HepG2 (cell line): ENCODE measurements at regions not wholly inside any gene's neighbourhood (a gene's known extent, or its start where the extent isn't known, plus 50 kb on each side); places are given as distances from the start of the nearest gene placed in this dataset.

Source experiments
- AHDC1 ChIP-seq: sonication (generic); formaldehyde crosslinking; IDR thresholded peaks from 2 replicates; pipeline ENCODE4 v1.5.1; 2020; ENCODE audit warnings: mild to moderate bottlenecking, missing genetic modification reagents, borderline replicate concordance
- HNF4A ChIP-seq: sonication (generic); formaldehyde crosslinking; IDR thresholded peaks from 2 replicates; pipeline ENCODE4 v1.4.0; 2020; ENCODE audit warnings: missing genetic modification reagents
- JDP2 ChIP-seq: sonication (generic); formaldehyde crosslinking; IDR thresholded peaks from 2 replicates; pipeline ENCODE4 v1.8.1; 2022; ENCODE audit warnings: missing genetic modification reagents, borderline replicate concordance
- KLF6 ChIP-seq: IDR thresholded peaks from 2 replicates; pipeline ENCODE4 v1.8.0; 2016; ENCODE audit warnings: missing biosample characterization, missing genetic modification reagents
- LBX2 ChIP-seq: sonication (generic); formaldehyde crosslinking; IDR thresholded peaks from 2 replicates; pipeline ENCODE4 v1.5.0; 2020; ENCODE audit warnings: missing genetic modification reagents, mild to moderate bottlenecking, borderline replicate concordance
- NCOR1 ChIP-seq: fragments of 200-600 bp; sonication (generic); IDR thresholded peaks from 2 replicates; pipeline ENCODE4 v1.7.0; 2017; ENCODE audit warnings: antibody characterized with exemption, low read length, borderline replicate concordance
- PAXIP1 ChIP-seq: sonication (generic); formaldehyde crosslinking; conservative IDR thresholded peaks from 2 replicates; pipeline ENCODE4 v1.4.0; 2020; ENCODE audit warnings: mild to moderate bottlenecking, missing genetic modification reagents, moderate library complexity
- PTBP1 ChIP-seq: fragments of 200-400 bp; formaldehyde crosslinking; IDR thresholded peaks from 2 replicates; pipeline ENCODE4 v1.6.1; 2018; ENCODE audit warnings: low read length, low read depth; ENCODE audit not compliant: poor library complexity, severe bottlenecking
- ZNF562 ChIP-seq: sonication (generic); formaldehyde crosslinking; IDR thresholded peaks from 2 replicates; pipeline ENCODE4 v1.8.0; 2022; ENCODE audit warnings: missing genetic modification reagents, borderline replicate concordance
- TF ChIP-seq, protein P1 (sequence below): sonication (generic); formaldehyde crosslinking; IDR thresholded peaks from 2 replicates; pipeline ENCODE4 v1.5.0; 2020; ENCODE audit warnings: mild to moderate bottlenecking, missing genetic modification reagents, borderline replicate concordance
- TF ChIP-seq, protein P2 (sequence below): sonication (generic); formaldehyde crosslinking; conservative IDR thresholded peaks from 2 replicates; pipeline ENCODE4 v1.8.0; 2022; ENCODE audit warnings: low read depth, missing genetic modification reagents

DNA sequence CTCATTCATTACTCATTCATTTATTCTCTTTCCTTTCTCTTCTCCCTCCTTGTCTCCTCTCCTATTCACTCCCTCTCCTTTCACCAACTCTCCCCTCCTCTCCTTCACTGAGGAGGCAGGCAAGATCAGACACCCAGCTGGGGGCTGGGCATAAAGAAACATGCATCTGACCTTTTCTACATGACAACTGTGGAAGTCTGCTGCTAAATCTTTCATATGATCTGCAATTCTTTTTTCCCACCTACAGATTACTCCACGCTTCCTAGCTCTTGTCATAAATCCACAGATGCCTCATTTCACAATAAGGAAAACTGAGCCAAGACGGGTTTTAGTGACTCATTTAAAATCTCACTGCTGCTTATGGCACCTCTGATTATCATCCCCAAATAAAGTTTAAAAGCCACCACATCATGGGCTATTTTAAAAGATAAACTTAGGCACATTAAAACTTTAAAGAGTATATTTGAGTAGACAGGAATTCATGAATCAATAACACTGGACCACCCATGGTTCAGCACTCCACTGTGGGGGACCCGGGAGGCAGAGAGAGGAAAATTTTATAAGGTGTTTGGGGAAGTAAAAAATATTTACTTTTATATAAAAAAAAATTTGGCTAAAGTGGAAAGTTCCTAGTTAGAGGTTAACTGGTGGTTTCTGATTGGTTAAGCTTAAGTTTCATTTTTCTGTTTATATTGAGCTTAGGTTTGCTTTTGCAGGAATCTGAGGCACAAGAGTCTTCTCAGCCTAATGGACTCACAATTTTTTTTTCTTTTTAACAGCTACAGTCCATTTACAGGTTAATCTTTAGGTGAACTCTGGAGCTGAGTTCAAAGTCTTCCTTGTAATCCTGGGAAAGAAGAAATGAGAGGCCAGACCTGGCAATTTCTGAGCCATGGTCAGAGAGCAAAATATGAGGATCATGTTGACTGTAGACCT lies 55.8 kb upstream of the DNAH14 start (continued):
- TF ChIP-seq, protein P1, sequence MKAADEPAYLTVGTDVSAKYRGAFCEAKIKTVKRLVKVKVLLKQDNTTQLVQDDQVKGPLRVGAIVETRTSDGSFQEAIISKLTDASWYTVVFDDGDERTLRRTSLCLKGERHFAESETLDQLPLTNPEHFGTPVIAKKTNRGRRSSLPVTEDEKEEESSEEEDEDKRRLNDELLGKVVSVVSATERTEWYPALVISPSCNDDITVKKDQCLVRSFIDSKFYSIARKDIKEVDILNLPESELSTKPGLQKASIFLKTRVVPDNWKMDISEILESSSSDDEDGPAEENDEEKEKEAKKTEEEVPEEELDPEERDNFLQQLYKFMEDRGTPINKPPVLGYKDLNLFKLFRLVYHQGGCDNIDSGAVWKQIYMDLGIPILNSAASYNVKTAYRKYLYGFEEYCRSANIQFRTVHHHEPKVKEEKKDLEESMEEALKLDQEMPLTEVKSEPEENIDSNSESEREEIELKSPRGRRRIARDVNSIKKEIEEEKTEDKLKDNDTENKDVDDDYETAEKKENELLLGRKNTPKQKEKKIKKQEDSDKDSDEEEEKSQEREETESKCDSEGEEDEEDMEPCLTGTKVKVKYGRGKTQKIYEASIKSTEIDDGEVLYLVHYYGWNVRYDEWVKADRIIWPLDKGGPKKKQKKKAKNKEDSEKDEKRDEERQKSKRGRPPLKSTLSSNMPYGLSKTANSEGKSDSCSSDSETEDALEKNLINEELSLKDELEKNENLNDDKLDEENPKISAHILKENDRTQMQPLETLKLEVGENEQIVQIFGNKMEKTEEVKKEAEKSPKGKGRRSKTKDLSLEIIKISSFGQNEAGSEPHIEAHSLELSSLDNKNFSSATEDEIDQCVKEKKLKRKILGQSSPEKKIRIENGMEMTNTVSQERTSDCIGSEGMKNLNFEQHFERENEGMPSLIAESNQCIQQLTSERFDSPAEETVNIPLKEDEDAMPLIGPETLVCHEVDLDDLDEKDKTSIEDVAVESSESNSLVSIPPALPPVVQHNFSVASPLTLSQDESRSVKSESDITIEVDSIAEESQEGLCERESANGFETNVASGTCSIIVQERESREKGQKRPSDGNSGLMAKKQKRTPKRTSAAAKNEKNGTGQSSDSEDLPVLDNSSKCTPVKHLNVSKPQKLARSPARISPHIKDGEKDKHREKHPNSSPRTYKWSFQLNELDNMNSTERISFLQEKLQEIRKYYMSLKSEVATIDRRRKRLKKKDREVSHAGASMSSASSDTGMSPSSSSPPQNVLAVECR = no peak
- TF ChIP-seq AHDC1 (peak; percentile 44; the same call in 1 of the 2 replicates), PAXIP1 (CRISPR knock-in tag) (peak; percentile 54; the same call in 1 of the 2 replicates), PTBP1 (no peak), LBX2 (CRISPR knock-in tag) (no peak), HNF4A (CRISPR knock-in tag) (peak; percentile 84), NCOR1 (peak; percentile 86), ZNF562 (CRISPR knock-in tag) (no peak), JDP2 (CRISPR knock-in tag) (no peak), KLF6 (CRISPR knock-in tag) (no peak)
- TF ChIP-seq, protein P2, sequence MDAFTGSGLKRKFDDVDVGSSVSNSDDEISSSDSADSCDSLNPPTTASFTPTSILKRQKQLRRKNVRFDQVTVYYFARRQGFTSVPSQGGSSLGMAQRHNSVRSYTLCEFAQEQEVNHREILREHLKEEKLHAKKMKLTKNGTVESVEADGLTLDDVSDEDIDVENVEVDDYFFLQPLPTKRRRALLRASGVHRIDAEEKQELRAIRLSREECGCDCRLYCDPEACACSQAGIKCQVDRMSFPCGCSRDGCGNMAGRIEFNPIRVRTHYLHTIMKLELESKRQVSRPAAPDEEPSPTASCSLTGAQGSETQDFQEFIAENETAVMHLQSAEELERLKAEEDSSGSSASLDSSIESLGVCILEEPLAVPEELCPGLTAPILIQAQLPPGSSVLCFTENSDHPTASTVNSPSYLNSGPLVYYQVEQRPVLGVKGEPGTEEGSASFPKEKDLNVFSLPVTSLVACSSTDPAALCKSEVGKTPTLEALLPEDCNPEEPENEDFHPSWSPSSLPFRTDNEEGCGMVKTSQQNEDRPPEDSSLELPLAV (CRISPR knock-in tag) = no peak
